Body of pancreas (tissue), 4 donors: ENCODE measurements at regions not wholly inside any gene's neighbourhood (a gene's known extent, or its start where the extent isn't known, plus 50 kb on each side); places are given as distances from the start of the nearest gene placed in this dataset.
A peak's percentile ranks its signal among the peaks of the same experiment; 100 is the strongest.

ENCODE experiments used
- ATAC-seq: fragments of 150-250 bp; one replicate; pipeline ENCODE4 v1.9.1; 2016
- DNase-seq, 4 donors: peaks; one replicate each; pipeline ENCODE4 v3.0.0-alpha.2; 2019
- H3K27ac ChIP-seq, 4 donors: fragments of 200-600 bp; sonication (generic); 1 replicate in 3 of 4; 2 replicates in 1 of 4; pipeline versions ENCODE4 v1.5.1 to v1.6.1; 2016 to 2019; ENCODE audit warnings: mild to moderate bottlenecking in 1 of 4, mixed read lengths in 1 of 4, moderate library complexity in 1 of 4
- H3K27me3 ChIP-seq, 2 donors: fragments of 200-600 bp; sonication (generic); one replicate each; pipeline ENCODE4 v1.6.0; 2016; ENCODE audit warnings: mild to moderate bottlenecking in 1 of 2
- H3K36me3 ChIP-seq, 2 donors: fragments of 200-600 bp; sonication (generic); replicated peaks in 1 of 2; 2 replicates each; pipeline ENCODE4 v1.5.1; 2016; ENCODE audit warnings: low read depth in 2 of 2; ENCODE audit not compliant: insufficient read depth in 1 of 2
- H3K4me1 ChIP-seq: fragments of 200-600 bp; sonication (generic); one replicate; pipeline ENCODE4 v1.6.0; 2016
- H3K4me3 ChIP-seq, 2 donors: fragments of 200-600 bp; sonication (generic); 1 replicate in 1 of 2; 2 replicates in 1 of 2; pipeline ENCODE4 v1.5.1; 2016 to 2019
- H3K9me3 ChIP-seq, 3 donors: fragments of 200-600 bp; sonication (generic); 1 replicate in 2 of 3; 2 replicates in 1 of 3; pipeline ENCODE4 v1.5.1; 2016
- CTCF ChIP-seq, 7 experiments: fragments of 450-650 bp in 4 of 7; fragments of 200-600 bp in 3 of 7; sonication (generic) in 3 of 7; IDR thresholded peaks; one replicate each; pipeline ENCODE4 v1.5.1; 2016 to 2019; ENCODE audit warnings: antibody characterized with exemption in 7 of 7
- POLR2A ChIP-seq, 3 donors: fragments of 450-650 bp; IDR thresholded peaks; one replicate each; pipeline ENCODE4 v1.6.1; 2016; ENCODE audit warnings: antibody characterized with exemption in 3 of 3, mild to moderate bottlenecking in 2 of 3
- WGBS, 2 donors: methylation state at CpG; one replicate each; pipeline ENCODE4 v1.1.5; 2017; 5-methylcytosine and 5-hydroxymethylcytosine counted together
- intact Hi-C: fragments of 100-400 bp; cut with DNase I; formaldehyde crosslinking; loops from one replicate; pipeline ENCODE4 v1.15.1; 2023

GRCh38 chr21:19702726-19703125 is 1295.5 kb upstream of the NCAM2 start:
- TF ChIP-seq CTCF (IDR thresholded peaks at IDR 0.05) (no peak), POLR2A (IDR thresholded peaks at IDR 0.05) (no peak)
- intact Hi-C loops: no loop called here
- Histone ChIP-seq H3K4me1 (peaks cover 9% of the 10 kb centered on the region), H3K9me3 (no peaks in the 10 kb centered on the region), H3K4me3 (no peak overlapping the region), H3K36me3 (no peaks in the 10 kb centered on the region), H3K27me3 (no peaks in the 10 kb centered on the region), H3K27ac (no peak overlapping the region)
- WGBS, 2 donors: 0 to 73% methylated on average over 1 of the region's 1 CpG
- ATAC-seq (no peak), DNase-seq (no peak)

- TF ChIP-seq CTCF (IDR thresholded peaks at IDR 0.05): no peak
- TF ChIP-seq POLR2A (IDR thresholded peaks at IDR 0.05): no peak
- Histone ChIP-seq H3K27ac (no peak overlapping the region), H3K36me3 (no peaks in the 10 kb centered on the region), H3K4me1 (peaks cover 9% of the 10 kb centered on the region), H3K9me3 (no peaks in the 10 kb centered on the region), H3K27me3 (no peaks in the 10 kb centered on the region), H3K4me3 (no peak overlapping the region)
- intact Hi-C loops: no loop called here
- DNase-seq: no peak
- ATAC-seq: no peak
Measured at GRCh38 chr21:19704832-19705231, 1293.4 kb upstream of the NCAM2 start.

- Histone ChIP-seq H3K27ac (no peak overlapping the region), H3K36me3 (no peaks in the 10 kb centered on the region), H3K4me3 (no peak overlapping the region), H3K27me3 (no peaks in the 10 kb centered on the region), H3K9me3 (no peaks in the 10 kb centered on the region), H3K4me1 (no peaks in the 10 kb centered on the region)
- TF ChIP-seq POLR2A (IDR thresholded peaks at IDR 0.05) (no peak), CTCF (IDR thresholded peaks at IDR 0.05) (no peak)
- DNase-seq (no peak), ATAC-seq (no peak)
- intact Hi-C loops: no loop called here
- WGBS, 2 donors: 86 to 88% methylated on average over 3 of the region's 3 CpGs
Measured at GRCh38 chr21:19712441-19712840, 1285.8 kb upstream of the NCAM2 start.

DNA sequence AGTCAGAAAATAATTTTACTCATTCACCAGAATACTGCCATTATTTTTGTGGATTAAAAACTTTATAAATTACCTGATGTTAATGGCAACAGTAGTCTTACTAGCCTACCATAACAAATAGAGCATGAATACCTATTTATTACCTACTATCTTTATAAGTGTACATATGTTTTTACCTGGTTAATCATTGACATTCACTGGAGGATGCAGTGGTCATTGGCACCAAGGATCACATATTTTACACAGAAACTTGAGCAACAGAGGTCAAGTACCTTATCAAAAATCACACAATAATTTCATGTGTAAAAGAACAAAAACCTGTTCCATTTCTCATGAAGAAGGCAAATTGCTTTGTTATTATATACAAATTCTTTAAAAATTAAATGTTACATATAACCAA is 1284.9 kb upstream of the NCAM2 start:
- H3K36me3 ChIP-seq: no peaks in the 10 kb centered on the region
- no peaks in the 10 kb centered on the region for H3K27me3 ChIP-seq
- DNase-seq (peak in 1 of 4 donors; percentile 10), ATAC-seq (no peak)
- TF ChIP-seq POLR2A (IDR thresholded peaks at IDR 0.05) (no peak), CTCF (IDR thresholded peaks at IDR 0.05) (no peak)
- no peaks in the 10 kb centered on the region for H3K9me3 ChIP-seq
- intact Hi-C loops: no loop called here
- no peak overlapping the region for H3K4me3 ChIP-seq
- no peaks in the 10 kb centered on the region for H3K4me1 ChIP-seq
- peak overlapping the region in 1 of 4 donors; percentile 25 for H3K27ac ChIP-seq

DNA sequence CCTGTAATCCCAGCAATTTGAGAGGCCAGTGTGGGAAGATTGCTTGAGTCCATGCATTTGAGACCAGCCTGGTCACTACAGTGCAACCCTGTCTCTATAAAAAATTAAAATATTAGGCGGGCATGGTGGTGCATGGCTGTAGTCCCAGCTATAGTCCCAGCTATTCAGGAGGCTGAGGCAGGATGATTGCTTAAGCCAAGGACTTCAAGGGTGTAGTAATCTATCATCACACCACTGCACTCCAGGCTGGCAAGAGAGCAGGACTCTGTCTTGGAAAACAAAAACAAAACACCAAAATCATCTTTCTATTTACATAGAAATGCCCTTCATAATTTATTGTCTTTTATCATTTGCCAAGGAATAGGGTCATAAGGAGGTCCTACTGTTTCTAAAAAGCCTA is 1274.1 kb upstream of the NCAM2 start:
- Histone ChIP-seq H3K27me3 (no peaks in the 10 kb centered on the region), H3K9me3 (no peaks in the 10 kb centered on the region), H3K4me3 (no peak overlapping the region), H3K4me1 (no peaks in the 10 kb centered on the region), H3K36me3 (no peaks in the 10 kb centered on the region), H3K27ac (no peak overlapping the region)
- intact Hi-C loops: no loop called here
- ATAC-seq (no peak), DNase-seq (no peak)
- WGBS, 2 donors: 88 to 94% methylated on average over 1 of the region's 1 CpG
- TF ChIP-seq POLR2A (IDR thresholded peaks at IDR 0.05): no peak
- no peak for TF ChIP-seq CTCF (IDR thresholded peaks at IDR 0.05)
